Fibroblast of mammary gland (primary cell): ENCODE measurements at regions not wholly inside any gene's neighbourhood (a gene's known extent, or its start where the extent isn't known, plus 50 kb on each side); places are given as distances from the start of the nearest gene placed in this dataset.

Experiments used
- DNase-seq: peaks from one replicate; pipeline ENCODE4 v3.0.0-alpha.2; 2010; ENCODE audit warnings: low read depth
- H3K4me3 ChIP-seq: 2 replicates; pipeline ENCODE4 v1.5.1; 2011; ENCODE audit warnings: low read depth, mild to moderate bottlenecking, low read length, moderate library complexity; ENCODE audit not compliant: control insufficient read depth
- CTCF ChIP-seq: conservative IDR thresholded peaks from 2 replicates; pipeline ENCODE4 v1.5.1; 2011; ENCODE audit warnings: low read depth, low read length, inconsistent platforms; ENCODE audit not compliant: control insufficient read depth, insufficient read depth

DNA sequence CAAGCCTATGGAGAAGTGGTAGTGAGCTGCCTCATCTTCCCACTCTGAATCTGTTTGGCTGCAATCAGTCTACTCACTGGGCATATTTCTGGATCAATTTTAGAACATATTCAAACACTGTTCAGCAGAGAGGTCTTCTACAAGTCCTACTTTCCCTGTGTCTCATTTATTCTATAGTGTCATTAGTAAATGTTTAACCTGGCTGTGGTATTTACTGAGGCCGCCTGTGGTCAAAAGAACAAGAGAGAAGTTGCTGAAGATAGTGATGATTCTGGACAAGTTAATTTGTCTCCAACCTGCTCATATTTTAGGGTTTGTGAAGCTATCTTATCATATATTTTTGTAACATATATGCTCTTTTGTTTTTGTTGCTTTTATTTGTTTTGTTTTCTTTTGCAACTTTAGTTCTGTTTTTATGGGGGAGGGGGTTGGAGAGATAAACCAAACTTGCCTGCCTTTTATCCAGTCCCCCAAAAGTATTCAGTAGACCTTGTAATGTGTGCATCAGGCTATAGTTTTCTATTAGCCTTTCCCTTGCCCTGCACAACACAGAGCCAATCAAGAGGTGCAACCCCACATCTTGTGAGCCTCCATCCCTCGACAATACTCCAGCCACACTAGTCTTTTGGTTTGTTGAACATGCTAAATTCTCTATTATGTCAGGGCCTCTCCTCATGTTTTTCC is 362.8 kb upstream of the MBL2 start:
- no peak for TF ChIP-seq CTCF
- no peak overlapping the region for H3K4me3 ChIP-seq
- DNase-seq = no peak

- TF ChIP-seq CTCF = no peak
- no peak overlapping the region for H3K4me3 ChIP-seq
- no peak for DNase-seq
Measured at GRCh38 chr10:53134050-53134449, 361.5 kb upstream of the MBL2 start.

DNA sequence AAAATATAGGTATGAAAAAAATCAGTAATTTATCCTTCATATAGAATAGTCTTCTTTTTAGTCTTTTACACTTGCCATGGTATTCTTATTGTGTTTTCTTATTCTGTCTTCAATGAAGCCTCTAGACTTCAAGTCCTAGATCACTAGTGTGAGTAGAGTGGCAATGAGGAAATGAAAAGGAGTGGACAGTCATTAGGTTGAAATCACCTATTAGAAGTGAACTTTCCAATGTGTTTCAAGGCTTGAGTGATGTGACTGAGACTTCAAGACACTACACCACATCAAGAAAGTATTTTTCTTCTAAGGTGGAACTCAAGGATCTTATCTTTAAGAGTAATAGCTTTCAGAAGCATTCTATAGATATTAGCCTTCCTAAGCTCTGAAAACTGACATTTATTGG is 357.8 kb upstream of the MBL2 start:
- no peak for DNase-seq
- H3K4me3 ChIP-seq = no peak overlapping the region
- no peak for TF ChIP-seq CTCF

GRCh38 chr10:53127686-53128085 is 355.1 kb upstream of the MBL2 start:
- no peak for DNase-seq
- TF ChIP-seq CTCF = no peak
- H3K4me3 ChIP-seq = no peak overlapping the region

DNA sequence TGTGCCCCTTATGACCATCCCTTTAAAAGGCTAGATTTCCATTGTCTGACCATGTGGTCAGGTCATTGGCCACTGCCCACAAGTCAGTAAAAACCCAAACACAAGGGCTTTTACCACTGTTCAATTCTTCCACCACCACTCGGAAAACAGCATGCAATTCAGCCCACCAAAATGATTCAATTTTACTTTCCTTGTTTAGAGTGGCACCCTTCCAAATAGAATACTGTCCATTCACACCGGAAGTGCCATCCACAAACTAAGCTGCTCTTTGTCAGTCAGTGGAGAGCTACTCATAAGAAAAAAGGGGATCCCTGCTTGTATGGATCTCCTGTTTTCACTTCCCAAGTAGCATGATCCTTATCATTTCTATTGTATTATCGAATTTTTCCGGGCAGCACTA is 350.7 kb upstream of the MBL2 start:
- no peak overlapping the region for H3K4me3 ChIP-seq
- DNase-seq = no peak
- TF ChIP-seq CTCF = no peak

DNA sequence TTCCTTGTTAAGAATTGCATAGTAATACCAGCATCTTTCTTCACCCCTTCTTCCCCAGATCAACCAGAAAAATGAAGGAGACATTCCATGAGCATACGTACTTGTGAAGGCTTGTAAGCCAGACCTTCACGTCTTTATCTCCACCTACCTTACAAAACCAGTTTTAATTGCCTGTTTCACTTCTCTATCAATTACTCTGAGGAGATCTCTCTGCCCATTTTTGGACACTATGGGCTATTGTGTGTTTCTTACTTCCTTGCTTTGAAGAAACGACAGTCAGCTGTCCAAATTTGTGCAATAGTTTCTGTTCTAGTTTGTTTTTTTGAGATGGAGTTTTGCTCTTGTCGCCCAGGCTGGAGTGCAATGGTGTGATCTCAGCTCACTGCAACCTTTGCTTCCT is 349.7 kb upstream of the MBL2 start:
- TF ChIP-seq CTCF = no peak
- no peak overlapping the region for H3K4me3 ChIP-seq

DNA sequence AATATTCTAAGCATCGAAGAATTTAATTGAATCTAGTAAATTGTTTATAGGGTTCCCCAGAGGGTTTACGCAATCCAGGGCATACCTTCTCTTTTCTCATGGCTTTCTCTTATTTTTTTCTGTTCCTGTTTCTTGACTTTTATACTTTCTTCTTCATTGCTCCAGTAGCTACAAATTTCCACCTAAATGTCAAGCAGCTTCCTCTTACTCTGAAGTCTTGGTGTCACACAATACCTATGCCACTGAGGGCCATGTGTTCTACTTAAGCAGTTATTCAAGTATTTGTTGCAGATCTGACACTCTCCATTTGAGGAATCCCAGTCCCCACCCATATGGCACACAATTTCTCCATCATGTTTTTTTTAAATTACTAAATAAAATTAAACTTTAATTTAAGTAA is 343.1 kb upstream of the MBL2 start:
- no peak for TF ChIP-seq CTCF
- H3K4me3 ChIP-seq = no peak overlapping the region
- no peak for DNase-seq

More for the DNA sequence above, 349.7 kb upstream of the MBL2 start:
- no peak for DNase-seq
